ENCODE measurements at regions not wholly inside any gene's neighbourhood (a gene's known extent, or its start where the extent isn't known, plus 50 kb on each side); places are given as distances from the start of the nearest gene placed in this dataset.

DNA sequence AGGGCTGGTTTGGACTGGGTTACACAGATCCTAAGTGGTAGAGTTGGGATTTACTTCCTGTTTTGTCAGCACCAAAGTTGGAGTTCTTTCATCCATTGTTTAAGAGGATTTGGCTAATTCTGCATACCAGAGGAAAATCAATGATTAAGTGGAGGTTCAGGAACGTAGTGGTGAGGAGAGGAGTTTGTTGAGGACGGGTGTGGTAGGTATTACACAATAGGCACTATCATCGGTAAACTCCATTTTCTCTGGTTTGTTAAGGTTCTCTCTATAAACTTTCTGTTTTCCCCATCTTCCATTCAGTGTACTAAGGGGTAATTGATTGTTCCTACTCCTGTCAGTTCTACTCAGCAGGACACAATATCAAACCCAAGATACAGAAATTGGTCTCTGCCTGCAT, 107.5 kb upstream of the VCX2 start:
- TF ChIP-seq, protein P1, sequence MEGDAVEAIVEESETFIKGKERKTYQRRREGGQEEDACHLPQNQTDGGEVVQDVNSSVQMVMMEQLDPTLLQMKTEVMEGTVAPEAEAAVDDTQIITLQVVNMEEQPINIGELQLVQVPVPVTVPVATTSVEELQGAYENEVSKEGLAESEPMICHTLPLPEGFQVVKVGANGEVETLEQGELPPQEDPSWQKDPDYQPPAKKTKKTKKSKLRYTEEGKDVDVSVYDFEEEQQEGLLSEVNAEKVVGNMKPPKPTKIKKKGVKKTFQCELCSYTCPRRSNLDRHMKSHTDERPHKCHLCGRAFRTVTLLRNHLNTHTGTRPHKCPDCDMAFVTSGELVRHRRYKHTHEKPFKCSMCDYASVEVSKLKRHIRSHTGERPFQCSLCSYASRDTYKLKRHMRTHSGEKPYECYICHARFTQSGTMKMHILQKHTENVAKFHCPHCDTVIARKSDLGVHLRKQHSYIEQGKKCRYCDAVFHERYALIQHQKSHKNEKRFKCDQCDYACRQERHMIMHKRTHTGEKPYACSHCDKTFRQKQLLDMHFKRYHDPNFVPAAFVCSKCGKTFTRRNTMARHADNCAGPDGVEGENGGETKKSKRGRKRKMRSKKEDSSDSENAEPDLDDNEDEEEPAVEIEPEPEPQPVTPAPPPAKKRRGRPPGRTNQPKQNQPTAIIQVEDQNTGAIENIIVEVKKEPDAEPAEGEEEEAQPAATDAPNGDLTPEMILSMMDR (IDR thresholded peaks at IDR 0.05; ENCODE audit: low read length) = no peak
- no peak for TF ChIP-seq EZH2 (IDR thresholded peaks at IDR 0.05; ENCODE audit: borderline replicate concordance, low read length)
- Histone ChIP-seq H3K9me3 (ENCODE audit: low read length) (no peaks in the 10 kb centered on the region), H3K79me2 (ENCODE audit: insufficient read depth, low read length) (no peaks in the 10 kb centered on the region), H3K4me3 (ENCODE audit: low read depth, low read length, poor library complexity, severe bottlenecking) (no peak overlapping the region), H3K36me3 (ENCODE audit: insufficient read depth, low read length) (no peaks in the 10 kb centered on the region), H3K9me2 (ENCODE audit: low read depth, low read length) (no peaks in the 10 kb centered on the region), H2AFZ (ENCODE audit: low read length) (no peak overlapping the region), H3K4me1 (ENCODE audit: insufficient read depth, low read length, severe bottlenecking) (no peaks in the 10 kb centered on the region), H3K27me3 (ENCODE audit: insufficient read depth, low read length) (no peaks in the 10 kb centered on the region), H3K9ac (ENCODE audit: low read length) (no peak overlapping the region), H3F3A (ENCODE audit: insufficient read depth, low read length) (no peaks in the 10 kb centered on the region), H3K27ac (ENCODE audit: low read depth, low read length, poor library complexity, severe bottlenecking) (no peak overlapping the region), H4K20me1 (ENCODE audit: insufficient read depth, low read length) (no peaks in the 10 kb centered on the region), H3K4me2 (ENCODE audit: low read length) (no peak overlapping the region)

DNA sequence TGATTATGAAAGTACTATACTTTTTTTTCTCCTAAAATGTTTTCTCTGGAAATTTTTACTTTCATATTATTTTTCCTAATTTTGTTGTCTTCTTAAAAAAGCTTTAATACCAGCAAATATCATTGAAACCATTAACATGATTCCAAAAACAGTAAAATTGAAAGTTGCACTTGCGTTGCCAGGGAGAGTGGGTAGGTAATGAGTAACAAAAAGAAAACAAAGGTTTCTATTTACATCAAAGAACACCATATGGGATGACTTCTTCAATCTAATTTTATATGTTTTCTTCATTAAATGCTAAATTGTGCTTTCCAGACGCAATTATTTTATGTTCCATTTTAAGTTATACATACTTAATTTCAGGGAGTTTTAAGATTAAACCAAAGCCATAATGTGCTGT, 108.3 kb upstream of the VCX2 start:
- no peak overlapping the region for H3K9ac ChIP-seq (ENCODE audit: low read length)
- no peaks in the 10 kb centered on the region for H3K79me2 ChIP-seq (ENCODE audit: insufficient read depth, low read length)
- H3K36me3 ChIP-seq (ENCODE audit: insufficient read depth, low read length) = no peaks in the 10 kb centered on the region
- H3K9me2 ChIP-seq (ENCODE audit: low read depth, low read length) = no peaks in the 10 kb centered on the region
- no peak overlapping the region for H3K4me3 ChIP-seq (ENCODE audit: low read depth, low read length, poor library complexity, severe bottlenecking)
- H3K27me3 ChIP-seq (ENCODE audit: insufficient read depth, low read length) = no peaks in the 10 kb centered on the region
- H4K20me1 ChIP-seq (ENCODE audit: insufficient read depth, low read length) = no peaks in the 10 kb centered on the region
- no peaks in the 10 kb centered on the region for H3K4me1 ChIP-seq (ENCODE audit: insufficient read depth, low read length, severe bottlenecking)
- no peaks in the 10 kb centered on the region for H3F3A ChIP-seq (ENCODE audit: insufficient read depth, low read length)
- no peak overlapping the region for H2AFZ ChIP-seq (ENCODE audit: low read length)
- H3K4me2 ChIP-seq (ENCODE audit: low read length) = no peak overlapping the region
- no peak overlapping the region for H3K27ac ChIP-seq (ENCODE audit: low read depth, low read length, poor library complexity, severe bottlenecking)
- TF ChIP-seq, protein P1 (IDR thresholded peaks at IDR 0.05; ENCODE audit: low read length) = no peak
- no peak for TF ChIP-seq EZH2 (IDR thresholded peaks at IDR 0.05; ENCODE audit: borderline replicate concordance, low read length)
- no peaks in the 10 kb centered on the region for H3K9me3 ChIP-seq (ENCODE audit: low read length)

DNA sequence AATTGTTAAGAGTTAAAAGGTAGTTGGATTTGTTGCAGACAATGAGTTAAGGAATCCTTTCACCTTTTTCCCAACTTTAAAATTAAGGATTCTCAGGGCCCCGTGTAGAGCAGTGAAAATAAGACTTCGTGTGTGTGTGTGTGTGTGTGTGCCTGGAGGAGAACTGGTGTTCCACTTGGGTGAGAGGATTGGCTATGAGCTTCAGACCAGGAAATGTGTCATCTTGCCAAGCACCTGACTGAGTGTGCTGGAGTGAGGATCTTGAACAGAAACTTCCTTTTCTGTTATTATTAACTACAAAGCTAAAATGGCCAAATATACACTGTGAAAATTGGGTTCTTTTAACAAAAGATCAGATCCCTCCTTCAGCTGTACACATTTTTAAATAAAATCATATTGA, 113.1 kb upstream of the VCX2 start:
- H3K9me3 ChIP-seq (ENCODE audit: low read length) = no peaks in the 10 kb centered on the region
- H3F3A ChIP-seq (ENCODE audit: insufficient read depth, low read length) = no peaks in the 10 kb centered on the region
- H4K20me1 ChIP-seq (ENCODE audit: insufficient read depth, low read length) = no peaks in the 10 kb centered on the region
- H3K9ac ChIP-seq (ENCODE audit: low read length) = no peak overlapping the region
- H3K9me2 ChIP-seq (ENCODE audit: low read depth, low read length) = no peaks in the 10 kb centered on the region
- TF ChIP-seq EZH2 (IDR thresholded peaks at IDR 0.05; ENCODE audit: borderline replicate concordance, low read length) = no peak
- TF ChIP-seq, protein P1 (IDR thresholded peaks at IDR 0.05; ENCODE audit: low read length) = no peak
- H3K79me2 ChIP-seq (ENCODE audit: insufficient read depth, low read length) = no peaks in the 10 kb centered on the region
- no peaks in the 10 kb centered on the region for H3K36me3 ChIP-seq (ENCODE audit: insufficient read depth, low read length)
- no peak overlapping the region for H3K4me3 ChIP-seq (ENCODE audit: low read depth, low read length, poor library complexity, severe bottlenecking)
- H3K4me2 ChIP-seq (ENCODE audit: low read length) = no peak overlapping the region
- no peak overlapping the region for H3K27ac ChIP-seq (ENCODE audit: low read depth, low read length, poor library complexity, severe bottlenecking)
- no peaks in the 10 kb centered on the region for H3K27me3 ChIP-seq (ENCODE audit: insufficient read depth, low read length)
- H3K4me1 ChIP-seq (ENCODE audit: insufficient read depth, low read length, severe bottlenecking) = no peaks in the 10 kb centered on the region
- H2AFZ ChIP-seq (ENCODE audit: low read length) = no peak overlapping the region
